KBM-7 (cell line): ENCODE measurements at regions not wholly inside any gene's neighbourhood (a gene's known extent, or its start where the extent isn't known, plus 50 kb on each side); places are given as distances from the start of the nearest gene placed in this dataset.

Experiments
- DNase-seq: peaks from one replicate; pipeline ENCODE4 v3.0.0-alpha.2; 2015
- in situ Hi-C: fragments of 300-500 bp; cut with MboI; formaldehyde crosslinking; loops from 2 replicates; pipeline ENCODE4 v1.14.3; 2020; ENCODE audit warnings: low sequenced_read_pairs, low pct_unique_long_range_greater_than_20kb, mixed read lengths

DNA sequence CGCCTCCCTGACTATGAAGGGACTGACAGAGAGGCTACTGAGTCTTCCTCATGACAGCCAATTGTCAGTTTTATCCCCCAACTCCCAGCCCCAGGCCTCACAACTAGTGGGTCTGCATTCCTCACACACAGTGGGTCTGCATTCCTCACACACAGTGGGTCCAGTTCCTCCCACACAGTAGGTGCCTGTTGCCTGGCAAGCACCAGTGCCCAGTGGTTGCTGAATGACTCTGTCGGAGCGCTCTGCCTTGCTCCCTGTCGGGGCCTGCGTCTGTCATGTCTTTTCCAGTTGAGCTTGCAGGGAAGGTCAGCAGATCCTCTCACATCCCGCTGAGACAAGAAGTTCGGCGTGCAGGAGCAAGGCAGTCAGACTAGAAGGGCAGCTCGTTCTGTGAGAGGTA, 590.0 kb upstream of the MKI67 start:
- in situ Hi-C loops: no loop called here
- DNase-seq: no peak

DNA sequence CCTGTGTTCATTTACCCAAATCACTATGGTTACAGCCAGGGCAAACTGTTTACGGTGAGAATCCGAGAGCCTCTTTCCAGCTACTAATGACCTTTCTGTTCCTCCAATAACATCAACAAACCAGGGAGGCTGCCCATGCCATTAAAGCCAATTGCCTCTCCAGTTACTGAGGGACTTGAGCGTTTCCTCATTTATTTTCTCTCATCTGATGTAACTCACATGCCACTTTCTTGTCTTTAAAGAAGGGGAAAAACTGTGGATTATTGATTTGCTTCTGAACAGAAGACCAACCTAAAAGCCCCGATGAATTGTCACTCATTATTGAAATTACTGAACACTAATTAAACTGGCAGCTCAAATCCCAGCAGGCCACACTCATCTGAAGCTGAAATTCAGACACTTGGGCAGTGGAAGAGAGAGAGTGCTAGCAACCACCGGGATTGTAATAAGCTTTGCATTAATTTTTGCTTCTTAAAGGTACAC, 595.8 kb upstream of the MKI67 start:
- in situ Hi-C loops: no loop called here
- DNase-seq: no peak

DNA sequence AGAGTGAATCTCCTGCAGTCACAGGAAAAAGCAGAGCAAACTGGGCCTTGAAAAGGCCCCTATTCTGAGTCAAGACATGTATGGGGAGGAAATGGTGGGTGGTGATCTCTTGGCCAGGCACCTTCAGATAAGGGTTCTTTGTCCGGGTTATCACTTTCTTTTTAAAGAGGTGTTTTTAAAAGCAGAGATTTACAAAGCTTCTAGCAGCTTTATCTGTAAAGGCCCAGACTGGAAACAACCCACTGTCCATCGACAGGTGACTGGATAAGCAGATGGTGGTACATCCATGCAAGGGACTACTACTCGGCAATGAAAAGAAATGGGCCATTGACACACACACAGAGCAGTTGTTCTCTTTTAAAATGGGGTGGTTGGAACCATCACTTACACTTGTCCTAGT, 596.7 kb upstream of the MKI67 start:
- DNase-seq: no peak
- in situ Hi-C loops: no loop called here

DNA sequence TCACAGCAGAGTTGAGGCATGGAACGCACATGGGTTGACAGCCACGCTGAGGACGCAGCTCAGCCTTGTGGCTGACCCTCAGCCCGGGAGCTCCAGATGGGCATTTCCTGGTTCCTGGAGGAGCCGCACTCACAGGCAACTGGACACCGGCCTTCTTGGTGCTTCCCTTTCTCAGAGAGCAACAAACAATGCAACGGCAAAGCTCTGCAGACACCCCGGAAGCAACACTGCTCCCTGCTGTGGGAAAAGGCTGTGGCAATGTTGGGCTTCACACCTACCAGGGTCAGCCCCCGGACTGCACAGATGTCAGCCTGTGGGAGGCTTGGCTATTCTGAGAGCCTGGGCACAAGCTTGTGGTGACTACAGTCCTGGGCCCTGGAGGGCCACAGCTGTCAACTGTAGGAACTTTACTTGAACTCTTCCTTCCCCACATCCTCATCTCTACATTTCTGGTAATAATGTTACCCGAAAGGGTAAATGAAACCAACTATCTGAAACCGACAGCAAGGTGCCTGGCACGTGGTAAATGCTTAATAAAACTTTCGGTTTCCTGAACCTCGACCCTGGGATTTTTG, 597.5 kb upstream of the MKI67 start:
- in situ Hi-C loops: no loop called here
- DNase-seq: no peak

DNA sequence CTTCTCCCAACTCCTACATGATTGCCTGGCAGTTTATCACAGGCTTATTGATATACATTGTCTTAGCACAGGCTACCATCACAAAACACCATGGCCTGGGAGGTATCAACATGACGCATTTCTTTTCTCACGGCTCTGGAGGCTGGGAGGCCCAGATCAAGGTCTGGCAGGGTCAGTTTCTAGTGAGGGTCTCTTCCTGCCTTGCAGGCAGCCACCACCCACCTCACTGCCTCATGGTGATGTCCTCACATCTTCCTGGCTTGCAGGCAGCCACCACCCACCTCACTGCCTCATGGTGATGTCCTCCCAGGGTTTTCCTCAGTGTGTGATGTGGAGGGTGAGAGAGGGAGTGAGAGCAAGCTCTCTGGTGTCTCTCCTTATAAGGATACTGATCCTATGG, 599.3 kb upstream of the MKI67 start:
- no peak for DNase-seq
- in situ Hi-C loops: no loop called here

DNA sequence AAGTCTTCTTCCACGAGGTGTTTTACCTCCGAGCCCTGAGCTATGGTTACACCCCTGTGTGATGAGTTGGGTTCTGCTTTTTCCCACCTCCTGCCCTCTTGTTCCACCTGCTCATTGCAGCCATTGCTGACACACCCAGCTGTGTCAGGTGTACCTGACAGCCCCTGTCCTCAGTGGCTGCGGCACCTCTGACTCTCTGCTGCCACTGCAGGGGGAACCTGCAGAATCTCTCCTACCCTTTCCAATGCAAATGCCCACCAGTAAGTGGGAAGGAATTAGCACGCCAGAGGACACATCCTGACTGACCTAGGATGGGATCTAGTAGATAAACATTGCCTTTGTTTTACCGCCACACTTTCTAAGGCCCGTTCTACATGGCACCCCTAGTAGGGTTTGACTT, 600.9 kb upstream of the MKI67 start:
- in situ Hi-C loops: no loop called here
- no peak for DNase-seq

DNA sequence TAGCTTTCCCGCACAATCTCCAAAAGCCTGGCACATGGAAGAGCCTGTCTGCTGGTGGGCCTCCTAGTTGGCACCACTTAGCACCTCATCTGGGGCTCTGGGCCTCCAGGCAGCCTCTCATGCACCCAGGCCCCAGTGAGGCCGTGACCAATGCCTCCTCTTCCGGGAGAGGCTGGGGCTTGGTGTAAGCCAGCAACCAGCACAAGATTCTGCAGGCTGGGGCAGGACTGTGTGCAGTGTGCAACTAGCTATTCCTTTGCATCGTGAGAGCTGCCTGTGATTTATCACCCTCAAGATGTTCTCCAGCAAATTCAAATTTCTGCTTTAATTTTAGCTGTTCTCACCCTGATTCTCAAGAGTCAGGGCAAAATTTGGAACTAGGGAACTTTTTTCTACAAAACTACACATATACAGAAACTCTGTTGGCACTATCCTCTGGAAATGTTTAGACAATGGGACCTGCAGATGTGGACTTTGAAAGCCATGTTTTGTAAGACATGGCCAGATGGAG, 603.7 kb upstream of the MKI67 start:
- in situ Hi-C loops: no loop called here
- no peak for DNase-seq

DNA sequence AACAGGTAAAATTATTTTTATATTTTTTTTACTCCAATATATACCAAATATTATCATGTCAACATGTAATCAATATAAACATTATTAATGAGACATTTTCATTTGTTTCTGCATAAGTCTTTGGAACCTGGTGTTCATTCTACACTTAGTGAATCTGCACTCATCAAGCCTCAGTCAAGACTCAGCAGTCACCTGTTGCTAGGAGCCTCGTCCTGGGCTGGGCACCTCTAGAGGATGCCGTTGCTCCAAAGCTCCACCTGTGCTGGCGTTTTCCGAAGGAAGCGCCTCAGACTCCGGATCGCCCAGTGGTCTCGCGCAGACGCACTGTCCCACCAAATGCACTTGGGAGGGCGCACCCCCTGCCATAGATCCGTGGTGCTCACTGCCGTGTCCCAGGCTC, 604.7 kb upstream of the MKI67 start:
- DNase-seq: no peak
- in situ Hi-C loops: no loop called here

DNA sequence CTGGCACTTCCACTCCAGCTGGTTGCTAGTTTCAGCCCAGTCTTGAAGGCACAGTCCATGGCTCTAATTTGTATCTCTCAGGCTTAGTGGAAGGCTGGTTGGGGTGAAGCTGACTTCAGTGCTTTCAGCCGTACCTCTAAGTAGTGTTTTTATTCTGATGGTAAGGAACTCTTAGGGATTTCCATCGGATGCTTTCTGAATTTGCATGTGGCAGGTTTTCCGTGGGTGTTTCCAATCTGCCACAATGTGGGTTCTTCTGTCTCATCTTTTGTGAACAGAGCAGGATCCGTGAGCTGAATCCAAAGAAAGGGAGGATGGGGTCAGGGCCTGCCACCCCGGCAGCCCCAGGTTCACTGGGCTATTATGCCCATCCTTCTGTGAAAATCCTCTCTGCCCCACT, 607.9 kb upstream of the MKI67 start:
- DNase-seq: no peak
- in situ Hi-C loops: no loop called here

DNA sequence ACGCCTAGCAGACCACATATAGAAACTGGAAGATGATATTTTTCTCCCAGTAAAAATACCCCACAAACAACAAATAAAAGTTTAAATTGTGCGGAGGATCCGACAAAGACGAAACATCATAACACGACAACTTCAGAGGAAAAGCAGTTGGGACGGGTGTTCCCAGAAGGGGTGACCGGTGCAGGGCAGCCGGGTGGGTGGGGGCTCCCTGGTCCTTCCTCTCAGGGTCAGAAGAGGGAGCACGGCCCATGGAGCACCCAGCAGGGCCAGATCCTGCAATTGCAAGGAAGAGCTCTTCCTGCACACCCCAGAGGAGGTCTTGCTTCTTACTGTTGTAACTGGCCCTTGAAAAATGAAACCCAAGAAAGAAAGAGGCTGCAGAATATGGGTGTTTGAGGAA, 608.5 kb upstream of the MKI67 start:
- in situ Hi-C loops: no loop called here
- DNase-seq: no peak

DNA sequence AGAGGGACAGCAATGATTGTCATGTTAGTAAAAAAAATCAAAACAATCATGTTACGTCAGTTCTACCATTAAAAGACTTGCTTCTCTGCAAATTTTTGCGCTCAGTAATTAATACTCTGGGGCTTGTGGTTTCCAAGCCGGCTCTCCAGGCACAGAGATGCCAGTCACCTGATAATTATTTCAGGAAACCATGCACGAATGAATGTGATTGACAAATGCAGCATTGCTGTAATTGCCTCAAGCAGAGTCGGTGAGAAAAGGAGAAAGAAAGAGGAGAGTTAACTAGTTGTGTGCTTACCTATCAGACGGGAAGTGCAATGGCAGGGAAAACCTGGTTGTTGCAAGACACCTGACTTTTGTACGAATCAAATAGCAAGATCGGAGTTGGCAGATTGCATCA, 609.8 kb upstream of the MKI67 start:
- in situ Hi-C loops: no loop called here
- no peak for DNase-seq

DNA sequence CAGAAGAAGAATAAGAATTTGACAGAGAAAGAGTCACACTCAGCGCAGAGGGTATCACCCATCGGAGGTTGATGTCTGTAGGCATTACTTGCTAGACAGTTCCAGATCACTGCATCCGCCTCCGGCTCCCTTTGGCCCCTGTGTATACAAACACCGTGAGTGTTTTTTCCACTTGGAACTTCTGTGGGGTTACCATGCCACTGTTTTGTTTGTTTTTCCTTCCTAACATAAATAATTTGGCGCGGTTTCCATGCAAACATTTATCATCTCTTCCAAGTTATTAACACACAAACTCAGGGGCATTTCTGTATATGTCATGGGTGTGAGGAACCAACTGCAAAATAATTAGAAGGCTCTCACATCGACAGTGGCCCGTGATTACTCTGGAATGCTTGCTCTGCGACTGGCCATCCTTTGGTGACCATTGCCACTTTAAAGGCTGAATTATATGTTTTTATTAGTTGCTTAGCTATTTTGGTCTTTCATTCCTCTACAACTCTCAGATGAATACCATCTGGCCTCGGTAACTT, 612.2 kb upstream of the MKI67 start:
- DNase-seq: no peak
- in situ Hi-C loops: no loop called here

DNA sequence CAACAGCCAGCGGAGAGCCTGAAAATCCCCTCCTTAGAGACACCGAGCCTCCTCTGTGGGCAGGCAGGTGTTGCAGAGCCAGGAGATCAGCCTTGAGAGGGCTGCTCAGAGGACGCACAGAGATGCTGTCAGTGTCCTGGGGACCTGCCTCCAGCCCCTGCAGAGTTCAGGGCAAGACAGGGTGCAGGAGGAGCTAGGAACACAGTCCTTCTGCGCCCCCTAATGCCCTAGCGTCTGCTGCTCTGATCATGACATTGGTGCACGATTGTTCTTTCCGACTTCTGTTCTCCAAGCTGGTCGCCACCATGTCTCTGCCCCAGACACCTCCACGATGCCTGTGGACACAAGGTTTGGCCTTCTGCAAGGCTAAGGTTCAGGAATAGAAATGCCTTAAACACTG, 613.7 kb upstream of the MKI67 start:
- in situ Hi-C loops: no loop called here

DNA sequence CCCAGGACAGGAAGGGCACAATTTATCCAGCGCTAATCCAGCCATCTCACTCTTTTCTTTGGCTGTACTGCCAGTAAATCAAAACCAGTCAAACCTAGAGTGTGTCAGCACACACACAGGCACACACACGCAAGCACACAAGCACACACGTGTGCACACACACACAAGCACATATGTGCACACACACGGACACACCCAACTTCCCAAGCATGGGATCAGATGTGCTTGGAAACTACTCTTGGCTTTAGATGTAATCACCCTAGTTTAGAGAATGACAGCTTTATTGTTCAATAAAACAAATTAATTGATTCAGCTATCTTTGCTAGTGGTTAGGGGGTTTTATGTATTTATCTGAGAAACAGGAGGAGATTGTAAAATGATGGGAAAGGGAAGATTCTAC, 615.0 kb upstream of the MKI67 start:
- in situ Hi-C loops: no loop called here
- no peak for DNase-seq

More for the DNA sequence above, 613.7 kb upstream of the MKI67 start:
- DNase-seq: no peak

DNA sequence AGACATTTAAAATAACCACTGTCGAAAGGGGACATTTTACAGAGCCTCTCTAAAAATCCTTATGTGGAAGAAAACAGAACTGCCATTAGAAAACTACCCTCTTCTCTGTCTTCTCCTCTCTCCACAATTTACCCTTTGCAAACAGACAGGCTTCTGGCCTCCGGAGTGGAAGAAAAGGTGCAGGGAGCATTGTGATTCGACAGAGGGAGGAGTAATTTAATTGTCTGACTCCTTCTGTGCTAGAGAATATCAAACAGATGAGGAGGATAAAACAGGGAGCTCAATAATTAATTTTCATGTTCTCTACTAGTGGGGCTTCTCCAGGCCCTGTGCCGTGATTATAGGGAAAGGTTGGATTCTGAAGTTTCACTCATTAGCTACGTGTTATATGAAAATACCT, 615.5 kb upstream of the MKI67 start:
- in situ Hi-C loops: no loop called here
- DNase-seq: no peak

DNA sequence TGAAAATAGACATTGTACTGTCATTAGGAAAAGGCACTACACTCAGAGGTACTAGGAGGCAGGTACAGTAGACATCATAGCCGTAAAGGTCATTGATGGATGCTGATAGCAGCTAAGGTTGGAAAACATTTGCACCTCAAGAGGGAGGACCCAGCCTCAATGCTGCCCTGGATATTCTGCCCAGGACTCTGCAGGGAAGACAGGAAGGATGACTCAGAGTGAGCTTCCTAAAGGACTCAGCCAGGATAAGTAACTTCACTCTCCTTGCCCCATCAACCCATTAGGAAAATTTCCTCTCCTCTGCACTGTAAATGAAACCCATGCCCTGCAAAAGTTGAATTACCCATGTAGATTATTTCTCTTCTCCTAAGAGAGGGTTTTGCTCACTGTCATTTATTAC, 617.9 kb upstream of the MKI67 start:
- in situ Hi-C loops: no loop called here
- no peak for DNase-seq

DNA sequence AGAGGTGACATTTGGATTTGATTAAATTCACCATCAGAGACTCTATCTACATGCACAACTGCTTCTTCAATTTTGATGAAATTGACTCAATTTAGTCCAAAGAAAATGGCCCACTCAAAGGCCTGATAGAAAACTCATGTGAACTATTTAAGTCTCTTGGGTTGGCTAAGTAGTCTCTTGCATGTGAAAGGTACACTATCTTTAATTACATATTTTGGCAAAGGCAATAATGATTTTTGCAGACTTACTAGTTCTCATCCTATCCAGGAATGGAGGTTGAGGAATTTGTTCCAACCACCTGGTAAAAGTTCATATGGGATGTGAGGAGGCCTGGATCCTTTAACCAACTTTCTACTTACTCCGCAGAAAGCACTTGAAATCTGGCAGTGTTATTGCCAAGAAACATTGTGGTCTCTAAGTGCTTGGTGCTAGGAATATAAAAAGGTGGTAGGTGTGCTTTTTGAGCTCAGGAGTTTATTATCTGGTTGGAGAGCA, 618.6 kb upstream of the MKI67 start:
- DNase-seq: no peak
- in situ Hi-C loops: no loop called here

DNA sequence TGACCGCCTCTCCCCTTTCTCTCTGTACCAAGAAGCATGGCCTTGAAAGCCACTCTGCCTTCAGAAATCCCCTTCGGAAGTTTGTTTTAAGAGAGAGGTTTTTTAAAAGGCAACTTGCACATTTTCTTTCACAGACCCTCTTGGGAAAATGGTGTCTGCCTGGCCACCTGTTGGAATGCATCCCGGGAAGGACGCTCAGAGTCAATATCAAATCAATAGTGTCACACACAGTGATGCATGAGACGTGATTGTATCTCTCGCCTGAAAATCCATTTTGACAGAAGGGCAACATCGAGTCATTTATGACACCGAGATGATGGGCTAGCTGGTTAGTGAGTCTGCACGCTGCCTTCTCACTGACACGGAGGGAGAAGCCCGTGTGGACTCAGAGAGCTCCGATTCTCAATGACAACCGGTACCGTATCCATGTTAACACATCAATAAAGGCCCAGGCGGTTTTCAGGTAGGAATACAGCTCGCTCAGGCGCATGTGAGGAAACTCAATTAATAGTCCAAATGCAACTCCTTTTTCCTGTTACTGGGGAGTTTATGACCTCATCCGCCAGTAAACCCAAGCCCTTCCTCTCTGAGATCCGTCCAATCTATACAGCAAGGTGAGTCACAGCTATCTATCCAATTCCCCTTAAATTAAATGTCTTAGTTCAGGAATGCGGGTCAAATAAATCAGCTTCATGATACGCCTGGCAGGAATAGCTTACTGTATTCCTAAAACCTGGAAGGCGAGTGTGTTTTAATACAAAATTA, 621.5 kb upstream of the MKI67 start:
- in situ Hi-C loops: no loop called here
- DNase-seq: no peak

DNA sequence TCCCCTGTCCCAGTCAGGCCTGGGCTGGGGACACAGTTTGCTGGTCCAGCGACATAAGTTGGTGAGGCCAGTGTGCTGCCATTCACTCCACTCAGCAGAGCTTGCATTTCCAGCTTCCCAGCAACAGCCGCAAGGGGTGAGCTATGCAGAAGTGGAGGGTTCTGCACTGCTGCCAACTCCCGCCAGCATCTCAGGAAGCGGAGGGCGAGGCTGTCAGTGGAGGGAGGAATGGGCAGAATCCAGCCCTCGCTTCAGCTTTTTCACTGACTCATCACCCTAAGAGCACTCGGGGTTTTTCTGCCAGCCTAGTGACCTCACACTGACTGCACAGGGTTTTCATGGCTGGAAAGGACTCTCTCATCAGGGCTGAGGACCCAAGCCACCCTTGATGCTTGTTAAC, 625.1 kb upstream of the MKI67 start:
- no peak for DNase-seq
- in situ Hi-C loops: no loop called here

DNA sequence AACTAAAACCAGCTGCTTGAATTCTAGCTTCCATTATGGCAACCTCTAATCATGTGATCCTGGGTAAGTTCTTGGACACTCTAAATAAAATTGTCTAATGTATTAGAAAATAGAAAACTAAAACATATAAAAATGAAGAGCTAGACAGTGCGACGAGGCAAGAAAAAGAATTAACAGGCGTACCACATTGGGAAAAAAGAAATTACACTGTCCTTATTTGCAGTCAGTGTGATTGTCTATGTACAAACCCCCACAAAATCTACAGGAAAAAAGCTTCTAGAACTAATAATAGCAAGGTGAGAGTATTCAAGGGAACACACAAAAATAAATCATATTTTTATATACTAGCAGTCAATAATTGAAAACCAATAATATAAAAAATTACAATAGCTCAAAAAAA, 625.6 kb upstream of the MKI67 start:
- DNase-seq: no peak
- in situ Hi-C loops: no loop called here

DNA sequence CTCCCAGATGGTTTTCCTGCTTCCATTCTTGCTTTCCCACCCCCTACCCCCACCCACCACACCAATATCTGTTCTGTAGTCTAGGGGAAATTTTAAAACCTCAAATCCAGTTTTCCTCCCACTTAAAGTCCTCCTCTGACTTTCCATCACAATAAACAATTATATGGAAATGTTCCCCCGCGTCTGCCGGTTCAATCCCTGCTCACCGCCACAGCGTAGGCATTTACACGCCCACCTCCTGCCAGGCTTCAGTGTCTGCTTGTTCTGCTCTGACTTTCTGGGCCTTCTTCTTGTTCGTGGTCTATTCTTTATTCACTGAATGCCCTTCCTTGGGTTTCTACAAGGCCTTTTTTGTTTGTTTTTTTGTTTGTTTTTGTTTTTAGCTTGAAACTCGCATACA, 633.0 kb upstream of the MKI67 start:
- DNase-seq: no peak
- in situ Hi-C loops: no loop called here
